Astrocyte of the spinal cord (primary cell): ENCODE measurements at regions not wholly inside any gene's neighbourhood (a gene's known extent, or its start where the extent isn't known, plus 50 kb on each side); places are given as distances from the start of the nearest gene placed in this dataset.

ENCODE experiments used
- DNase-seq: peaks from one replicate; pipeline ENCODE4 v3.0.0; 2011; ENCODE audit warnings: low read depth, low spot score
- H3K4me3 ChIP-seq: 2 replicates; pipeline ENCODE4 v1.5.1; 2011; ENCODE audit warnings: low read depth, mild to moderate bottlenecking, low read length, moderate library complexity
- CTCF ChIP-seq: IDR thresholded peaks from 2 replicates; pipeline ENCODE4 v1.5.1; 2012; ENCODE audit warnings: low read depth, mild to moderate bottlenecking, low read length, inconsistent platforms
- in situ Hi-C: cut with HindIII; loops from 2 replicates; pipeline ENCODE4 v1.10.0; 2017; ENCODE audit warnings: low sequenced_read_pairs

GRCh38 chr18:40878371-40878770 is 1076.7 kb upstream of the PIK3C3 start:
- TF ChIP-seq CTCF = no peak
- no peak for DNase-seq
- in situ Hi-C loops = no loop called here
- no peak overlapping the region for H3K4me3 ChIP-seq

GRCh38 chr18:40877096-40877495 is 1077.9 kb upstream of the PIK3C3 start:
- no peak for TF ChIP-seq CTCF
- no peak overlapping the region for H3K4me3 ChIP-seq
- in situ Hi-C loops = no loop called here
- DNase-seq = peak; percentile 94

GRCh38 chr18:40875101-40875615 is 1079.9 kb upstream of the PIK3C3 start:
- DNase-seq = no peak
- TF ChIP-seq CTCF = no peak
- in situ Hi-C loops = no loop called here
- H3K4me3 ChIP-seq = no peak overlapping the region

GRCh38 chr18:40874233-40874632 is 1080.8 kb upstream of the PIK3C3 start:
- in situ Hi-C loops = no loop called here
- peak; percentile 34 for DNase-seq
- no peak for TF ChIP-seq CTCF
- H3K4me3 ChIP-seq = no peak overlapping the region

- no peak overlapping the region for H3K4me3 ChIP-seq
- in situ Hi-C loops = no loop called here
- peak; percentile 79 for DNase-seq
- TF ChIP-seq CTCF = no peak
These were observed 1086.8 kb upstream of the PIK3C3 start for GRCh38 chr18:40868110-40868858.

- TF ChIP-seq CTCF = no peak
- in situ Hi-C loops = no loop called here
- DNase-seq = peak; percentile 78
- H3K4me3 ChIP-seq = no peak overlapping the region
These were observed 1087.6 kb upstream of the PIK3C3 start for GRCh38 chr18:40867459-40867858.
